ENCODE measurements at regions not wholly inside any gene's neighbourhood (a gene's known extent, or its start where the extent isn't known, plus 50 kb on each side); places are given as distances from the start of the nearest gene placed in this dataset.

GRCh38 chr3:159069866-159070425, 268.1 kb downstream of the MFSD1 start:
- intact Hi-C loops (cut with micrococcal nuclease): no loop called here
- CTCF ChIA-PET (ENCODE audit: low intra/inter-chr PET ratio): no interaction called here
- in situ Hi-C loops (cut with MboI): no loop called here
- no peaks in the 10 kb centered on the region for H3K4me1 ChIP-seq (replicated peaks in 1 of 2; ENCODE audit: control insufficient read depth in 2 of 2, insufficient read depth in 2 of 2, low read length in 2 of 2)
- FAIRE-seq: no peak
- H3K9ac ChIP-seq (ENCODE audit: insufficient read depth in 1 of 2, low read depth in 2 of 2, low read length in 2 of 2): no peak overlapping the region
- no peaks in the 10 kb centered on the region for H4K20me1 ChIP-seq (replicated peaks; ENCODE audit: control insufficient read depth, insufficient read depth, low read length)
- no peaks in the 10 kb centered on the region for H3K79me2 ChIP-seq (ENCODE audit: control insufficient read depth, insufficient read depth, low read length)
- no TSS peak for BruUV-seq (replicated peaks)
- no peak for ATAC-seq
- H2AFZ ChIP-seq (ENCODE audit: low read depth, low read length): no peak overlapping the region
- no peak for DNase-seq (ENCODE audit: extremely low read depth in 1 of 4, low spot score in 3 of 4)
- 1% methylated on average over 5 of the region's 5 CpGs for WGBS (ENCODE audit: insufficient coverage, low coverage, missing lambda C conversion rate)
- no peak overlapping the region for H3K27ac ChIP-seq (ENCODE audit: extremely low read depth, low read depth, low read length)
- H3K9me1 ChIP-seq (ENCODE audit: control insufficient read depth, insufficient read depth, low read length): no peaks in the 10 kb centered on the region
- POLR2A ChIA-PET: no interaction called here
- no peaks in the 10 kb centered on the region for H3K27me3 ChIP-seq (ENCODE audit: control insufficient read depth in 2 of 2, insufficient read depth in 2 of 2, low read length in 2 of 2)
- no peaks in the 10 kb centered on the region for H3K9me3 ChIP-seq (replicated peaks; ENCODE audit: control insufficient read depth, insufficient read depth, low read depth, low read length)
- H3K36me3 ChIP-seq (ENCODE audit: control insufficient read depth, insufficient read depth, low read length): no peaks in the 10 kb centered on the region
- no peak overlapping the region for H3K4me3 ChIP-seq
- H3K4me2 ChIP-seq (ENCODE audit: insufficient read depth, low read length): no peak overlapping the region
- TF ChIP-seq ZNF436 (CRISPR knock-in tag; IDR thresholded peaks at IDR 0.05) (no peak), CBFB (CRISPR knock-in tag; IDR thresholded peaks at IDR 0.05) (no peak), C11orf30 (IDR thresholded peaks at IDR 0.05; ENCODE audit: low read depth) (no peak), ZBTB7A (IDR thresholded peaks at IDR 0.05; ENCODE audit: borderline replicate concordance, control insufficient read depth, low read depth, low read length) (no peak), POLR2B (IDR thresholded peaks at IDR 0.05; ENCODE audit: low read depth, partially characterized antibody) (no peak), ZNF232 (CRISPR knock-in tag; IDR thresholded peaks at IDR 0.05) (no peak), MCM5 (IDR thresholded peaks at IDR 0.05; ENCODE audit: low read depth) (no peak), STAG1 (CRISPR knock-in tag; IDR thresholded peaks at IDR 0.05; ENCODE audit: borderline replicate concordance) (no peak), ZC3H4 (CRISPR knock-in tag; IDR thresholded peaks at IDR 0.05; ENCODE audit: borderline replicate concordance) (no peak), ZNF274 (IDR thresholded peaks at IDR 0.05; ENCODE audit: borderline replicate concordance, low read depth, low read length) (no peak), BDP1 (IDR thresholded peaks at IDR 0.05; ENCODE audit: insufficient read depth, insufficient read length) (no peak), COPS2 (conservative IDR thresholded peaks at IDR 0.05) (no peak), RREB1 (CRISPR knock-in tag; IDR thresholded peaks at IDR 0.05) (no peak), TEAD4 (IDR thresholded peaks at IDR 0.05; ENCODE audit: low read length) (no peak), TEAD4 (CRISPR knock-in tag; IDR thresholded peaks at IDR 0.05; ENCODE audit: borderline replicate concordance) (no peak), ZNF395 (CRISPR knock-in tag; IDR thresholded peaks at IDR 0.05) (no peak)
